Liver (tissue), 3 donors: ENCODE measurements at regions not wholly inside any gene's neighbourhood (a gene's known extent, or its start where the extent isn't known, plus 50 kb on each side); places are given as distances from the start of the nearest gene placed in this dataset.

Experiments used
- EGR1 ChIP-seq, 2 donors: IDR thresholded peaks; 2 replicates each; pipeline ENCODE4 v1.6.1; 2016 to 2018; ENCODE audit warnings: antibody characterized with exemption in 2 of 2, low read depth in 2 of 2
- FOXA1 ChIP-seq: IDR thresholded peaks from 2 replicates; pipeline ENCODE4 v1.6.1; 2016; ENCODE audit warnings: antibody characterized with exemption
- GABPA ChIP-seq, 2 donors: IDR thresholded peaks in 1 of 2; conservative IDR thresholded peaks in 1 of 2; 2 replicates each; pipeline ENCODE4 v1.6.1; 2016; ENCODE audit warnings: antibody characterized with exemption in 2 of 2, mild to moderate bottlenecking in 1 of 2, moderate library complexity in 1 of 2
- NR2F2 ChIP-seq: IDR thresholded peaks from 2 replicates; pipeline ENCODE4 v1.6.1; 2016; ENCODE audit warnings: antibody characterized with exemption
- RAD21 ChIP-seq, 2 donors: IDR thresholded peaks; 2 replicates each; pipeline ENCODE4 v1.6.1; 2016; ENCODE audit warnings: antibody characterized with exemption in 2 of 2, mild to moderate bottlenecking in 2 of 2
- SP1 ChIP-seq: IDR thresholded peaks from 2 replicates; pipeline ENCODE4 v1.6.1; 2018; ENCODE audit warnings: antibody characterized with exemption, mild to moderate bottlenecking
- TAF1 ChIP-seq: conservative IDR thresholded peaks from 2 replicates; pipeline ENCODE4 v1.6.1; 2016; ENCODE audit warnings: antibody characterized with exemption, mild to moderate bottlenecking
- YY1 ChIP-seq: IDR thresholded peaks from 2 replicates; pipeline ENCODE4 v1.6.1; 2016; ENCODE audit warnings: antibody characterized with exemption, mild to moderate bottlenecking
- TF ChIP-seq, protein P1 (sequence below): IDR thresholded peaks from 2 replicates; pipeline ENCODE4 v1.6.1; 2016; ENCODE audit warnings: antibody characterized with exemption
- TF ChIP-seq, protein P2 (sequence below): fragments of 150-350 bp; IDR thresholded peaks from 2 replicates; pipeline ENCODE4 v1.5.1; 2017; ENCODE audit warnings: improper control_type of control experiment, low read depth, low read length; ENCODE audit not compliant: missing input control
- TF ChIP-seq, protein P3 (sequence below): IDR thresholded peaks from 2 replicates; pipeline ENCODE4 v1.6.1; 2016; ENCODE audit warnings: antibody characterized with exemption
- TF ChIP-seq, protein P4 (sequence below): IDR thresholded peaks from 2 replicates; pipeline ENCODE4 v1.6.1; 2016; ENCODE audit warnings: antibody characterized with exemption, mild to moderate bottlenecking
- TF ChIP-seq, protein P5 (sequence below): IDR thresholded peaks from 2 replicates; pipeline ENCODE4 v1.6.1; 2016; ENCODE audit warnings: antibody characterized with exemption
- donor health status: healthy.
- donor health status: healthy.

DNA sequence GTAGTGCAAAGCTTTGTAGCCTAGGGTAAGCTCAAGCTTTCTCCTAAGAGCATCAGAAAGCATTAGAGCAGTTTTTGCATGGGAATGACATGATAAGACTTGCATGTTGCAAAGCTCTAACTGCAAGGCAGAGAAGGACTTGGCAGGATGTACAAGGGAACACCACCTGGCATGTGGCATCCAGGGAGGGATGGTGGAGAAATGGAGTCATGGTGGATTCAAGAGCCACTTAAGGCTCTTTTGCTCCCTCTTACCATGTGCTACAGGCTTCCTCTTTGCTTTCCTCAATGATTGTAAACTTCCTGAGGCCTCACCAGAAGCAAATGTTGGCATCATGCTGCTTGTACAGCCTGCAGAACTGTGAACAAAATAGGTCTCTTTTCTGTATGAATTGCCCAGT, 266.0 kb downstream of the GLI2 start:
- TF ChIP-seq, protein P1, sequence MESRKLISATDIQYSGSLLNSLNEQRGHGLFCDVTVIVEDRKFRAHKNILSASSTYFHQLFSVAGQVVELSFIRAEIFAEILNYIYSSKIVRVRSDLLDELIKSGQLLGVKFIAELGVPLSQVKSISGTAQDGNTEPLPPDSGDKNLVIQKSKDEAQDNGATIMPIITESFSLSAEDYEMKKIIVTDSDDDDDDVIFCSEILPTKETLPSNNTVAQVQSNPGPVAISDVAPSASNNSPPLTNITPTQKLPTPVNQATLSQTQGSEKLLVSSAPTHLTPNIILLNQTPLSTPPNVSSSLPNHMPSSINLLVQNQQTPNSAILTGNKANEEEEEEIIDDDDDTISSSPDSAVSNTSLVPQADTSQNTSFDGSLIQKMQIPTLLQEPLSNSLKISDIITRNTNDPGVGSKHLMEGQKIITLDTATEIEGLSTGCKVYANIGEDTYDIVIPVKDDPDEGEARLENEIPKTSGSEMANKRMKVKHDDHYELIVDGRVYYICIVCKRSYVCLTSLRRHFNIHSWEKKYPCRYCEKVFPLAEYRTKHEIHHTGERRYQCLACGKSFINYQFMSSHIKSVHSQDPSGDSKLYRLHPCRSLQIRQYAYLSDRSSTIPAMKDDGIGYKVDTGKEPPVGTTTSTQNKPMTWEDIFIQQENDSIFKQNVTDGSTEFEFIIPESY = no peak
- TF ChIP-seq, protein P2, sequence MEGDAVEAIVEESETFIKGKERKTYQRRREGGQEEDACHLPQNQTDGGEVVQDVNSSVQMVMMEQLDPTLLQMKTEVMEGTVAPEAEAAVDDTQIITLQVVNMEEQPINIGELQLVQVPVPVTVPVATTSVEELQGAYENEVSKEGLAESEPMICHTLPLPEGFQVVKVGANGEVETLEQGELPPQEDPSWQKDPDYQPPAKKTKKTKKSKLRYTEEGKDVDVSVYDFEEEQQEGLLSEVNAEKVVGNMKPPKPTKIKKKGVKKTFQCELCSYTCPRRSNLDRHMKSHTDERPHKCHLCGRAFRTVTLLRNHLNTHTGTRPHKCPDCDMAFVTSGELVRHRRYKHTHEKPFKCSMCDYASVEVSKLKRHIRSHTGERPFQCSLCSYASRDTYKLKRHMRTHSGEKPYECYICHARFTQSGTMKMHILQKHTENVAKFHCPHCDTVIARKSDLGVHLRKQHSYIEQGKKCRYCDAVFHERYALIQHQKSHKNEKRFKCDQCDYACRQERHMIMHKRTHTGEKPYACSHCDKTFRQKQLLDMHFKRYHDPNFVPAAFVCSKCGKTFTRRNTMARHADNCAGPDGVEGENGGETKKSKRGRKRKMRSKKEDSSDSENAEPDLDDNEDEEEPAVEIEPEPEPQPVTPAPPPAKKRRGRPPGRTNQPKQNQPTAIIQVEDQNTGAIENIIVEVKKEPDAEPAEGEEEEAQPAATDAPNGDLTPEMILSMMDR = no peak
- TF ChIP-seq EGR1 (IDR thresholded peaks at IDR 0.05; ENCODE audit: low read depth in 2 of 2) = no peak
- no peak for TF ChIP-seq RAD21 (IDR thresholded peaks at IDR 0.05)
- no peak for TF ChIP-seq YY1
- TF ChIP-seq, protein P3, sequence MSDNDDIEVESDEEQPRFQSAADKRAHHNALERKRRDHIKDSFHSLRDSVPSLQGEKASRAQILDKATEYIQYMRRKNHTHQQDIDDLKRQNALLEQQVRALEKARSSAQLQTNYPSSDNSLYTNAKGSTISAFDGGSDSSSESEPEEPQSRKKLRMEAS = no peak
- no peak for TF ChIP-seq TAF1
- no peak for TF ChIP-seq FOXA1
- no peak for TF ChIP-seq NR2F2
- TF ChIP-seq, protein P4, sequence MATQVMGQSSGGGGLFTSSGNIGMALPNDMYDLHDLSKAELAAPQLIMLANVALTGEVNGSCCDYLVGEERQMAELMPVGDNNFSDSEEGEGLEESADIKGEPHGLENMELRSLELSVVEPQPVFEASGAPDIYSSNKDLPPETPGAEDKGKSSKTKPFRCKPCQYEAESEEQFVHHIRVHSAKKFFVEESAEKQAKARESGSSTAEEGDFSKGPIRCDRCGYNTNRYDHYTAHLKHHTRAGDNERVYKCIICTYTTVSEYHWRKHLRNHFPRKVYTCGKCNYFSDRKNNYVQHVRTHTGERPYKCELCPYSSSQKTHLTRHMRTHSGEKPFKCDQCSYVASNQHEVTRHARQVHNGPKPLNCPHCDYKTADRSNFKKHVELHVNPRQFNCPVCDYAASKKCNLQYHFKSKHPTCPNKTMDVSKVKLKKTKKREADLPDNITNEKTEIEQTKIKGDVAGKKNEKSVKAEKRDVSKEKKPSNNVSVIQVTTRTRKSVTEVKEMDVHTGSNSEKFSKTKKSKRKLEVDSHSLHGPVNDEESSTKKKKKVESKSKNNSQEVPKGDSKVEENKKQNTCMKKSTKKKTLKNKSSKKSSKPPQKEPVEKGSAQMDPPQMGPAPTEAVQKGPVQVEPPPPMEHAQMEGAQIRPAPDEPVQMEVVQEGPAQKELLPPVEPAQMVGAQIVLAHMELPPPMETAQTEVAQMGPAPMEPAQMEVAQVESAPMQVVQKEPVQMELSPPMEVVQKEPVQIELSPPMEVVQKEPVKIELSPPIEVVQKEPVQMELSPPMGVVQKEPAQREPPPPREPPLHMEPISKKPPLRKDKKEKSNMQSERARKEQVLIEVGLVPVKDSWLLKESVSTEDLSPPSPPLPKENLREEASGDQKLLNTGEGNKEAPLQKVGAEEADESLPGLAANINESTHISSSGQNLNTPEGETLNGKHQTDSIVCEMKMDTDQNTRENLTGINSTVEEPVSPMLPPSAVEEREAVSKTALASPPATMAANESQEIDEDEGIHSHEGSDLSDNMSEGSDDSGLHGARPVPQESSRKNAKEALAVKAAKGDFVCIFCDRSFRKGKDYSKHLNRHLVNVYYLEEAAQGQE = no peak
- no peak for TF ChIP-seq GABPA (IDR thresholded peaks at IDR 0.05 in 1 of 2, conservative IDR thresholded peaks at IDR 0.05 in 1 of 2)
- no peak for TF ChIP-seq SP1
- TF ChIP-seq, protein P5, sequence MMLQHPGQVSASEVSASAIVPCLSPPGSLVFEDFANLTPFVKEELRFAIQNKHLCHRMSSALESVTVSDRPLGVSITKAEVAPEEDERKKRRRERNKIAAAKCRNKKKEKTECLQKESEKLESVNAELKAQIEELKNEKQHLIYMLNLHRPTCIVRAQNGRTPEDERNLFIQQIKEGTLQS = no peak
